ENCODE measurements at regions not wholly inside any gene's neighbourhood (a gene's known extent, or its start where the extent isn't known, plus 50 kb on each side); places are given as distances from the start of the nearest gene placed in this dataset.

GRCh38 chr1:81221564-81221963, 579.2 kb upstream of the ADGRL2 start:
- no peak for TF ChIP-seq MAX (IDR thresholded peaks at IDR 0.05)
- no peak for TF ChIP-seq EP300 (IDR thresholded peaks at IDR 0.05; ENCODE audit: borderline replicate concordance)
- no peak for TF ChIP-seq CEBPB (IDR thresholded peaks at IDR 0.05)
- no peak for TF ChIP-seq CREB1 (IDR thresholded peaks at IDR 0.05; ENCODE audit: low read depth)
- no peak for TF ChIP-seq REST (IDR thresholded peaks at IDR 0.05; ENCODE audit: low read depth)
- TF ChIP-seq ZBTB7A (IDR thresholded peaks at IDR 0.05; ENCODE audit: low read depth): no peak
- no peak for TF ChIP-seq EGR1 (IDR thresholded peaks at IDR 0.05)
- no peak for TF ChIP-seq TAF1 (IDR thresholded peaks at IDR 0.05; ENCODE audit: low read depth)
- TF ChIP-seq NFIC (IDR thresholded peaks at IDR 0.05): no peak
- no peak for TF ChIP-seq RAD21 (IDR thresholded peaks at IDR 0.05; ENCODE audit: low read depth)
- TF ChIP-seq USF1 (IDR thresholded peaks at IDR 0.05): no peak
- TF ChIP-seq YY1 (IDR thresholded peaks at IDR 0.05; ENCODE audit: low read depth): no peak
- no peak for TF ChIP-seq FOXM1 (IDR thresholded peaks at IDR 0.05; ENCODE audit: borderline replicate concordance, low read depth)
- no peak for TF ChIP-seq TCF12 (IDR thresholded peaks at IDR 0.05; ENCODE audit: low read depth)
- TF ChIP-seq TEAD4 (IDR thresholded peaks at IDR 0.05): no peak

- TF ChIP-seq TEAD4 (IDR thresholded peaks at IDR 0.05): no peak
- TF ChIP-seq RAD21 (IDR thresholded peaks at IDR 0.05; ENCODE audit: low read depth): no peak
- no peak for TF ChIP-seq USF1 (IDR thresholded peaks at IDR 0.05)
- TF ChIP-seq REST (IDR thresholded peaks at IDR 0.05; ENCODE audit: low read depth): no peak
Observed at GRCh38 chr1:81220614-81221071, 580.1 kb upstream of the ADGRL2 start.

GRCh38 chr1:81217058-81217457, 583.7 kb upstream of the ADGRL2 start:
- TF ChIP-seq FOXM1 (IDR thresholded peaks at IDR 0.05; ENCODE audit: borderline replicate concordance, low read depth): no peak
- no peak for TF ChIP-seq CEBPB (IDR thresholded peaks at IDR 0.05)
- no peak for TF ChIP-seq TAF1 (IDR thresholded peaks at IDR 0.05; ENCODE audit: low read depth)
- TF ChIP-seq TEAD4 (IDR thresholded peaks at IDR 0.05): no peak
- TF ChIP-seq EGR1 (IDR thresholded peaks at IDR 0.05): no peak
- no peak for TF ChIP-seq REST (IDR thresholded peaks at IDR 0.05; ENCODE audit: low read depth)

GRCh38 chr1:81213279-81213678, 587.5 kb upstream of the ADGRL2 start:
- TF ChIP-seq ZBTB7A (IDR thresholded peaks at IDR 0.05; ENCODE audit: low read depth): no peak
- TF ChIP-seq TAF1 (IDR thresholded peaks at IDR 0.05; ENCODE audit: low read depth): no peak
- TF ChIP-seq EP300 (IDR thresholded peaks at IDR 0.05; ENCODE audit: borderline replicate concordance): no peak
- no peak for TF ChIP-seq RAD21 (IDR thresholded peaks at IDR 0.05; ENCODE audit: low read depth)
- no peak for TF ChIP-seq NFIC (IDR thresholded peaks at IDR 0.05)

- TF ChIP-seq TEAD4 (IDR thresholded peaks at IDR 0.05) (no peak), NFIC (IDR thresholded peaks at IDR 0.05) (no peak), CREB1 (IDR thresholded peaks at IDR 0.05; ENCODE audit: low read depth) (no peak), EGR1 (IDR thresholded peaks at IDR 0.05) (no peak), MAX (IDR thresholded peaks at IDR 0.05) (no peak), USF1 (IDR thresholded peaks at IDR 0.05) (no peak), TAF1 (IDR thresholded peaks at IDR 0.05; ENCODE audit: low read depth) (no peak), EP300 (IDR thresholded peaks at IDR 0.05; ENCODE audit: borderline replicate concordance) (no peak), REST (IDR thresholded peaks at IDR 0.05; ENCODE audit: low read depth) (no peak), ZBTB7A (IDR thresholded peaks at IDR 0.05; ENCODE audit: low read depth) (no peak), RAD21 (IDR thresholded peaks at IDR 0.05; ENCODE audit: low read depth) (no peak)
Observed at GRCh38 chr1:81209461-81209860, 591.3 kb upstream of the ADGRL2 start.
